T1000 (cell line): ENCODE measurements at regions not wholly inside any gene's neighbourhood (a gene's known extent, or its start where the extent isn't known, plus 50 kb on each side); places are given as distances from the start of the nearest gene placed in this dataset.

Source experiments
- DNase-seq: peaks from one replicate; lab custom pipeline; 2025; ENCODE audit warnings: mixed read lengths; lab: John Stamatoyannopoulos, UW

DNA sequence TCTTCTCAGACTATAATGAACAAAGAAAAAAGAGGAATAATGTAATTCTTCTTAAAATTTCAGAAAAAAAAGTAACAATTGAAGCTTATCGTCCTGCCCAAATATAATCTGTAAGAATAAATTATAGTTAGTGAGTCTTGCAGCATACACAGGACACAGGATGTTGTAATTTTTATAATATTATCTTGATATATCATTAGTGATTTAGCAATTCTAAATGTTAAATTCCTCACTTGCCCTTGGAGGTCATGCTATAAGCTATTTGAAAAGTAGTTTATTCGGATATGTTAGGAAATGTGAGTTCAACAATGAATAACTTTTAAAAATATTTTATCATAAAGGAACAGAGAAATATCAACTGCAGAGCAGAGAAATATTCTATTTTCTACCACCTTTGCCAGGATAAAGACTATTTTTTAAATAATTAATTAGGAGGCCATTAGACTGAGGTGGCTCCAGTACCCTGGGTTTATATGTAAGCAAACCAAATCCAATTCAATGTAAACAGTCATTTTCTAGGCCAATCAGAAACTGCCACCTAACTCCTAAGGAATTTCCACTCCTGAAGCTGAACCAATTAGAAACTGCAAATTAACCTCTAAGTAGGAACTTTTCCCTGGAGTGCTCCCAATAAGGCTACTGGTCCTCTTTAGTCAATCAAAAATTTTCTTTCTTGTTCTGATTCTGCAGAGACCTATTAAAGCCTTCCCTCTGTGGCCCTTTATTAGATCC, 1109.3 kb downstream of the ROBO2 start:
- DNase-seq: peak; percentile 11

- DNase-seq: no peak
Observed at GRCh38 chr3:78153973-78154372, 1114.1 kb downstream of the ROBO2 start.

- no peak for DNase-seq
Observed at GRCh38 chr3:78154521-78155186, 1114.8 kb downstream of the ROBO2 start.

DNA sequence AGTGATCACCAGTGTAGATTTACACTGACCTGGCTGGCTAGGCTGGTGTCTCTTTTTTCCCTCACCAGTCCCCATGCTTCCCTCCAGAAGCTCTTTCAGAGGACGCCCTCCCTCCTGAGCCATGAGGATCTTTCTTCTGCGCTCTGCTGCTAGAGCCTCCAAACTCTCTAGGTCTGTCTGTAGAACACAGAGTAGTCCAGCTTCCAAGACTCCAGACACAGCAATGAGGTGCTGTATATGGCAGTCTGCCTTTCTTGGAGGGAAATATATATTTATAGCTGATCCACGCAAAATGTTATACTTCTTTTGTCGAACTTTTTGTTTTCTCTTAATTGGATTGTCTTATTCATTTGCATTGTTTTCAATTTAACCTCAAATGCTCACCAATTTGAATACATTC, 1121.8 kb downstream of the ROBO2 start:
- no peak for DNase-seq

GRCh38 chr3:78163379-78163778, 1123.5 kb downstream of the ROBO2 start:
- DNase-seq: no peak

GRCh38 chr3:78165876-78166275, 1126.0 kb downstream of the ROBO2 start:
- DNase-seq: no peak

DNA sequence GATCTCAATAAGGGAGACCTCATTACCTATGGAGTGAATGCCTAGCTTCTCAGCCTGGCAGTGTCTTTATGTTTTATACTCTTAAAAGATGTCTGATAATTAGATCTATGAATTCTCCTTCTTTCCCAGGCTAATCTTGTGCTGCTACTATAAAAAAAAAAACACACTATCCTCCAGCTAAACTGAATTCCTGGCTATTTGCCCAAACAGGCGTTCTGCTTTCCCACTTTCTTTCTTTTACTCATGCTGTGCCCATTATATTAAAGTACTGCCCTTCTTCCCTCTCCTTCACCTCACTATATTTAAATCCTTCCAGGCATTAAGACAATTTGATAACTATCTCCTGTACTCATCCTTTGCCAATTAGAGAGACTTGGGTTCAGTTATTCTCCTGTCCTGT, 1134.9 kb downstream of the ROBO2 start:
- no peak for DNase-seq

DNA sequence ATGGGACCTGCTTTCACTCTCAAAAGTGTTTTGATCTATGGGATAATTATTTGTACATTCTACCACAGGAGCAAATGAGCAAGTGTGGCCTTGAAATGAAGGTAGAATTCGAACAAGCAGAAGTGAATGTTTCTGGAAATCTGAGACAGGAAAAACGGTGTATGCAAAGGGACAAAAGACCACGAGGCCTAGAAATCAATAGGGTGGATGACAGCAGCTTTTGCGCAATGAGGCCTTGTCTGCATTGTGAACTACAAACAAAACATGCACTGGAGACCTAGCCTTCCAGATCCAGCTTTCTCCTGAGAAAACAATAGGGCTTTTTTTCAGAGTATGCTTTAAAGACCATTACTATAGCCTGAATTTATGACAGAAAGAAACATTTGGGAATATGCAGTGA, 1137.0 kb downstream of the ROBO2 start:
- no peak for DNase-seq

DNA sequence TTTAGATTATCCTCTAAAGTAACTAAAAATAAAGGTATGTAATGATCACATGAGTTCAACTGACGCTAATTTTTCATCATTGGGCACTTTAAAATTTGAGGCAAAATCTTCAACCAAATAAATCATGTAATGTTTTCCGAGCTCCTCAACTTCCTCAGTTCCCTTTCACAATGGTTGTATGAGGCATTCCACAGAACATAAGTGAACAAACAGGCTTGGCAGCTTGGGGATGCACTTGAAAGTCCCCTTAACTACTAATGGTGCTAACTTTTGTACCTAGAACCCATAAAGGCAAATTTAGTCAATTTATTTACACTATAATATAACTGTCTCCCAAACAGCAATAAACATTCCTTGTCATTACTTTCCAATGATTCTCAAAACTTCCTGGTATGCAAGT, 1137.9 kb downstream of the ROBO2 start:
- no peak for DNase-seq

GRCh38 chr3:78178209-78178608, 1138.3 kb downstream of the ROBO2 start:
- DNase-seq: no peak

GRCh38 chr3:78178740-78179363, 1139.0 kb downstream of the ROBO2 start:
- no peak for DNase-seq

- no peak for DNase-seq
Observed at GRCh38 chr3:78183906-78184599, 1144.2 kb downstream of the ROBO2 start.

- DNase-seq: no peak
Observed at GRCh38 chr3:78186404-78186803, 1146.5 kb downstream of the ROBO2 start.

GRCh38 chr3:78201091-78201490, 1161.2 kb downstream of the ROBO2 start:
- DNase-seq: no peak

DNA sequence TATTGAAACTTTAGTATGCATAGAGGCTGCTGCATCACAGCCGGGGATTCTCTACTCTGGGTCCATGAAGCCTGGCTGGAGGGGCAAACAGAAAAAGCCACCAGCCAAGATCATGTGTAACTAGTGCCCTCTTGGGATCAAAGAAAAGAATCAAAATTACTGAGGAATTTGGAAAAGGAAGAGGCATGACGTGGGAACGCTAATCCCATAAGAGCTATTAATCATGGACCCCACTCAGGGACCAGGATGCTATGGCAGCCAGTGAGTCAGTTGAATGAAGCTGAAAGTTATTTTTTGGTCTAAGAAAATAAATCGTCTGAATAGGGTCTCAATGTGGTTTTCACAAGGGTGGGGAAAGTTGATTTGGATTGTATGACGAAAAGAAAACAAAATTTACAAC, 1165.1 kb downstream of the ROBO2 start:
- DNase-seq: peak; percentile 69

GRCh38 chr3:78221300-78221699, 1181.4 kb downstream of the ROBO2 start:
- no peak for DNase-seq

DNA sequence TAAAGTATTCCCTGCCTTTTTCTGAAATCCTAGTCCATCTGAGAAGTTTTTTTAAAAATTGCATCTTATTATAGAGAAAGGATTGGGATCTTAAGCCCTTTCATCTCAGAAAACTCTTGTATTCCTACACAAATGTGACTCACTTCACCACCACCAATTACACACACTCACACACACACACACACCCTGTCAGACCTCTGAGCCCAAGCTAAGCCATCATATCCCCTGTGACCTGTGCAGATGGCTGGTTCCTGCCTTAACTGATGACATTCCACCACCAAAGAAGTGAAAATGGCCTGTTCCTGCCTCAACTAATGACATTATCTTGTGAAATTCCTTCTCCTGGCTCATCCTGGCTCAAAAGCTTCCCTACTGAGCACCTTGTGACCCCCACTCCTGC, 1181.9 kb downstream of the ROBO2 start:
- no peak for DNase-seq

GRCh38 chr3:78235841-78236240, 1195.9 kb downstream of the ROBO2 start:
- DNase-seq: no peak

DNA sequence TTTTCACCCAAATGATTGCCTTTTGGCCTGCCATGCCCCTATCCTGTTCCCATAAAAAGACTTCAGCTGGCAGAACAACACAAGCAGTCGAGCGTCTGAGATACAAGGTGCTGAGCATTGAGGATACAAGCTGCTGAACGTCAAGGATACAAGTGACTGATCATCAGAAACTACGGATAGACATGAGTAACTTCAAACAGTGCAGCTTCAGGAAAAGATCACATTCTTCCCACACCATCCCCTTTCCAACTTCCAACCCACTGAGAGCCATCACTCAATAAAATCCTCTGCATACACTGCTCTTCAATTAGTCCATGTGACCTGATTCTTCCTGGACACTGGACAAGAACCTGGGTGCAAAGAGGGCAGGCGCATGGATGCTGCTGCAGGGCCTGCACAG, 1198.9 kb downstream of the ROBO2 start:
- no peak for DNase-seq

GRCh38 chr3:78242724-78243123, 1202.8 kb downstream of the ROBO2 start:
- DNase-seq: no peak

DNA sequence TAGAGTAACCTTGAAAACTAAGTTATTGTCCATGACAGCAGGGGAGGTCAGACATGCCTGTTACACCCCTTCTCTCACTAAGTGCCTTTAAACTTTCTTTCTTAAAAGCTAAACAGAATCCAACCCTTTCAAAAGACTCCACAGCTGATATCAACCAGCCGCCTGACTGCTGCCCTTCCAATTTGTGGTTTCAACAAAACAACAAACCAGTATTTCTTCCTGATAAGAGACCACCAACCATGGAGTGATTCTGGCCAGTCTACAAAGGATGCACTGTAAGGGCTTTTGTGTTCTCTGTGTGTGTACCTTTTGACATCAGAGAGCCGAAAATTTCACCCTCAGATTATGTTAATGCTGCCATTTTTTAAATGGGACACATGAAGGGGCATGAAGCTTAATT, 1204.2 kb downstream of the ROBO2 start:
- no peak for DNase-seq

GRCh38 chr3:78249294-78249693, 1209.4 kb downstream of the ROBO2 start:
- no peak for DNase-seq

DNA sequence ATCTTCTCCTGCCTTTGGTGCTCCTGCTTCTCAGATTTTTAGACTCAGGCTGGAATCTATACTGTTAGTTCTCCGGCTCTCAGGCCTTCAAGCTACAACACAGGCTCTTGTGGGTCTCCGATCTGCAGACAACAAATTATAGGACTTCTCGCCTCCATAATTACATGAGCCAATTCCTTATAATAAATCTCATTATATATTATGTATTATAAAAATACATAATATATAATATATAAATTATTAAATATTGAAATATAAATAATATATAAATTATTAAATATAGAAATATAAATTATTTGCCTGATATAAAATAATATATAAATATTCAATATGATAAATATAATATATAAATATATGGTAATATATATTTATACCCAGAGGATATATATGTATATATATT, 1214.0 kb downstream of the ROBO2 start:
- no peak for DNase-seq
